ENCODE measurements at regions not wholly inside any gene's neighbourhood (a gene's known extent, or its start where the extent isn't known, plus 50 kb on each side); places are given as distances from the start of the nearest gene placed in this dataset.

DNA sequence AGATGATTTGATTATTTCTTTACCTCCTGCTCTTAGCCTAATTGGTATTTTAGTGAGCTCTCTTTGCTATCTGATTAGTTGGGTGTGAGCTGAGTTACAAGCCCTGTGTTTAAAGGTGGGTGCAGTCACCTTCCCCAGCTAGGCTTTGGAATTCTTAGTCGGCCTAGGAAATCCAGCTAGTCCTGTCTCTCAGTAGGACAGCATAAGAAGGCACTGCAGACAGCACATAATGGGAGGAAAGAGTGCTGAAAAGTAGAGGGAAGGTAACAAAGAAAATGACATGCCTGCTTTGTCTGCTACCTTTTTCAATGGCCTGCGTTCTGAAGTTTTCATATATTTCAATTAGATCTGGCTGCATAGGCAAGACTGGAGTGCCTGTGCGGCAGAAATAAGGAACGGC lies 1794.0 kb upstream of the CELF4 start:
- Histone ChIP-seq H3K27ac (ENCODE audit: low read length, poor library complexity, severe bottlenecking) (no peak overlapping the region), H2BK15ac (ENCODE audit: low read depth, poor library complexity, severe bottlenecking) (no peak overlapping the region), H3K23ac (ENCODE audit: low read length in 2 of 2) (no peak overlapping the region), H2AFZ (ENCODE audit: low read depth, low read length) (no peak overlapping the region), H4K91ac (ENCODE audit: low read length) (no peak overlapping the region), H2BK12ac (ENCODE audit: low read length in 2 of 2) (no peak overlapping the region), H2BK5ac (ENCODE audit: low read depth, low read length, poor library complexity, severe bottlenecking) (no peak overlapping the region), H3K9me3 (ENCODE audit: control insufficient read depth, low read length) (no peaks in the 10 kb centered on the region), H3K18ac (ENCODE audit: low read depth in 1 of 2, low read length in 2 of 2) (no peak overlapping the region), H3K27me3 (ENCODE audit: control insufficient read depth in 1 of 2, insufficient read depth in 1 of 2, low read length in 2 of 2) (no peaks in the 10 kb centered on the region), H3K4me2 (ENCODE audit: low read length, poor library complexity, severe bottlenecking) (no peak overlapping the region), H3K14ac (ENCODE audit: low read length in 2 of 2) (no peak overlapping the region), H3K9ac (ENCODE audit: low read length) (no peak overlapping the region), H3K4me3 (ENCODE audit: insufficient read depth in 1 of 2, low read depth in 1 of 2, low read length in 2 of 2) (no peak overlapping the region), H4K8ac (ENCODE audit: low read length) (no peak overlapping the region), H2AK5ac (ENCODE audit: low read length, severe bottlenecking) (no peak overlapping the region), H3K79me1 (replicated peaks; ENCODE audit: low read length, poor library complexity, severe bottlenecking) (no peaks in the 10 kb centered on the region), H3K4me1 (ENCODE audit: control insufficient read depth, insufficient read depth, low read depth, low read length) (no peaks in the 10 kb centered on the region), H3K36me3 (ENCODE audit: control insufficient read depth in 1 of 2, insufficient read depth in 2 of 2, low read depth in 1 of 2, low read length in 2 of 2) (no peaks in the 10 kb centered on the region), H2BK120ac (ENCODE audit: low read depth, low read length) (no peak overlapping the region), H3K4ac (ENCODE audit: low read depth in 1 of 2, low read length in 2 of 2) (no peak overlapping the region)
- no peak for DNase-seq
- 96% methylated on average over 4 of the region's 4 CpGs for WGBS

DNA sequence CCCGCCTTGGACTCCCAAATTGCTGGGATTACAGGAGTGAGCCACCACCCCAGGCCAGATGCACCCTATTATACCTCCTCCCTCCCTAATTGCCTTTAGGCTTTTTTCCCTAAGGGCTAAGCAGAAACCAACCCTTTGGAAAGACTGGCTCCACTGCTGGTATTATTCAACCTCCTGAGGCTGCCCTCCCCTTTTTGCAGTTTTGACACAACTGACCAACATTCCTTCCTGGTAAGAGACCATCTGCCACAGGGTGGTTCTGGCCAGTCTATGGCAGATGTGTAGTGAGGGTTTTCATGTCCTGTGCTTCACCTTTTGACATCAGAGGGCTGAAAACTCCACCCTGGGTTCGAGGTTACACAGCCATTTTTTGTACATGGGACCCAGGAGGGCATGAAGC lies 1785.3 kb upstream of the CELF4 start:
- H3K18ac ChIP-seq (ENCODE audit: low read depth in 1 of 2, low read length in 2 of 2), result no peak overlapping the region
- no peaks in the 10 kb centered on the region for H3K27me3 ChIP-seq (ENCODE audit: control insufficient read depth in 1 of 2, insufficient read depth in 1 of 2, low read length in 2 of 2)
- H3K36me3 ChIP-seq (ENCODE audit: control insufficient read depth in 1 of 2, insufficient read depth in 2 of 2, low read depth in 1 of 2, low read length in 2 of 2), result no peaks in the 10 kb centered on the region
- no peak overlapping the region for H3K4me2 ChIP-seq (ENCODE audit: low read length, poor library complexity, severe bottlenecking)
- H3K79me1 ChIP-seq (replicated peaks; ENCODE audit: low read length, poor library complexity, severe bottlenecking), result no peaks in the 10 kb centered on the region
- no peak overlapping the region for H2BK15ac ChIP-seq (ENCODE audit: low read depth, poor library complexity, severe bottlenecking)
- DNase-seq, result no peak
- H3K9me3 ChIP-seq (ENCODE audit: control insufficient read depth, low read length), result no peaks in the 10 kb centered on the region
- no peak overlapping the region for H2AK5ac ChIP-seq (ENCODE audit: low read length, severe bottlenecking)
- WGBS, result 91% methylated on average over 2 of the region's 2 CpGs
- H2BK120ac ChIP-seq (ENCODE audit: low read depth, low read length), result no peak overlapping the region
- no peak overlapping the region for H3K23ac ChIP-seq (ENCODE audit: low read length in 2 of 2)
- no peak overlapping the region for H3K27ac ChIP-seq (ENCODE audit: low read length, poor library complexity, severe bottlenecking)
- H3K9ac ChIP-seq (ENCODE audit: low read length), result no peak overlapping the region
- H2AFZ ChIP-seq (ENCODE audit: low read depth, low read length), result no peak overlapping the region
- no peak overlapping the region for H3K4me3 ChIP-seq (ENCODE audit: insufficient read depth in 1 of 2, low read depth in 1 of 2, low read length in 2 of 2)
- H4K91ac ChIP-seq (ENCODE audit: low read length), result no peak overlapping the region
- no peaks in the 10 kb centered on the region for H3K4me1 ChIP-seq (ENCODE audit: control insufficient read depth, insufficient read depth, low read depth, low read length)
- no peak overlapping the region for H3K14ac ChIP-seq (ENCODE audit: low read length in 2 of 2)
- no peak overlapping the region for H3K4ac ChIP-seq (ENCODE audit: low read depth in 1 of 2, low read length in 2 of 2)
- no peak overlapping the region for H2BK5ac ChIP-seq (ENCODE audit: low read depth, low read length, poor library complexity, severe bottlenecking)
- no peak overlapping the region for H2BK12ac ChIP-seq (ENCODE audit: low read length in 2 of 2)
- H4K8ac ChIP-seq (ENCODE audit: low read length), result no peak overlapping the region

GRCh38 chr18:39349801-39350200 lies 1784.2 kb upstream of the CELF4 start:
- Histone ChIP-seq H3K9me3 (ENCODE audit: control insufficient read depth, low read length) (no peaks in the 10 kb centered on the region), H3K18ac (ENCODE audit: low read depth in 1 of 2, low read length in 2 of 2) (no peak overlapping the region), H2AFZ (ENCODE audit: low read depth, low read length) (no peak overlapping the region), H3K4me2 (ENCODE audit: low read length, poor library complexity, severe bottlenecking) (no peak overlapping the region), H2BK120ac (ENCODE audit: low read depth, low read length) (no peak overlapping the region), H3K4ac (ENCODE audit: low read depth in 1 of 2, low read length in 2 of 2) (no peak overlapping the region), H3K9ac (ENCODE audit: low read length) (no peak overlapping the region), H4K8ac (ENCODE audit: low read length) (no peak overlapping the region), H3K23ac (ENCODE audit: low read length in 2 of 2) (no peak overlapping the region), H2BK15ac (ENCODE audit: low read depth, poor library complexity, severe bottlenecking) (no peak overlapping the region), H2AK5ac (ENCODE audit: low read length, severe bottlenecking) (no peak overlapping the region), H3K27me3 (ENCODE audit: control insufficient read depth in 1 of 2, insufficient read depth in 1 of 2, low read length in 2 of 2) (no peaks in the 10 kb centered on the region), H3K27ac (ENCODE audit: low read length, poor library complexity, severe bottlenecking) (no peak overlapping the region), H2BK12ac (ENCODE audit: low read length in 2 of 2) (no peak overlapping the region), H3K4me1 (ENCODE audit: control insufficient read depth, insufficient read depth, low read depth, low read length) (no peaks in the 10 kb centered on the region), H3K14ac (ENCODE audit: low read length in 2 of 2) (no peak overlapping the region), H3K79me1 (replicated peaks; ENCODE audit: low read length, poor library complexity, severe bottlenecking) (no peaks in the 10 kb centered on the region), H3K36me3 (ENCODE audit: control insufficient read depth in 1 of 2, insufficient read depth in 2 of 2, low read depth in 1 of 2, low read length in 2 of 2) (no peaks in the 10 kb centered on the region), H4K91ac (ENCODE audit: low read length) (no peak overlapping the region), H2BK5ac (ENCODE audit: low read depth, low read length, poor library complexity, severe bottlenecking) (no peak overlapping the region), H3K4me3 (ENCODE audit: insufficient read depth in 1 of 2, low read depth in 1 of 2, low read length in 2 of 2) (no peak overlapping the region)
- 86% methylated on average over 1 of the region's 2 CpGs for WGBS
- no peak for DNase-seq

- no peak for DNase-seq
- H3K9me3 ChIP-seq (ENCODE audit: control insufficient read depth, low read length), result no peaks in the 10 kb centered on the region
- no peak overlapping the region for H4K8ac ChIP-seq (ENCODE audit: low read length)
- no peaks in the 10 kb centered on the region for H3K36me3 ChIP-seq (ENCODE audit: control insufficient read depth in 1 of 2, insufficient read depth in 2 of 2, low read depth in 1 of 2, low read length in 2 of 2)
- H3K14ac ChIP-seq (ENCODE audit: low read length in 2 of 2), result no peak overlapping the region
- no peak overlapping the region for H4K91ac ChIP-seq (ENCODE audit: low read length)
- no peak overlapping the region for H2BK120ac ChIP-seq (ENCODE audit: low read depth, low read length)
- H2AFZ ChIP-seq (ENCODE audit: low read depth, low read length), result no peak overlapping the region
- no peak overlapping the region for H3K4me3 ChIP-seq (ENCODE audit: insufficient read depth in 1 of 2, low read depth in 1 of 2, low read length in 2 of 2)
- H2BK12ac ChIP-seq (ENCODE audit: low read length in 2 of 2), result no peak overlapping the region
- no peak overlapping the region for H2AK5ac ChIP-seq (ENCODE audit: low read length, severe bottlenecking)
- H3K4me1 ChIP-seq (ENCODE audit: control insufficient read depth, insufficient read depth, low read depth, low read length), result no peaks in the 10 kb centered on the region
- no peak overlapping the region for H3K4me2 ChIP-seq (ENCODE audit: low read length, poor library complexity, severe bottlenecking)
- no peaks in the 10 kb centered on the region for H3K27me3 ChIP-seq (ENCODE audit: control insufficient read depth in 1 of 2, insufficient read depth in 1 of 2, low read length in 2 of 2)
- no peak overlapping the region for H3K18ac ChIP-seq (ENCODE audit: low read depth in 1 of 2, low read length in 2 of 2)
- no peak overlapping the region for H3K4ac ChIP-seq (ENCODE audit: low read depth in 1 of 2, low read length in 2 of 2)
- 97% methylated on average over 2 of the region's 3 CpGs for WGBS
- no peak overlapping the region for H2BK5ac ChIP-seq (ENCODE audit: low read depth, low read length, poor library complexity, severe bottlenecking)
- no peak overlapping the region for H2BK15ac ChIP-seq (ENCODE audit: low read depth, poor library complexity, severe bottlenecking)
- no peak overlapping the region for H3K23ac ChIP-seq (ENCODE audit: low read length in 2 of 2)
- no peaks in the 10 kb centered on the region for H3K79me1 ChIP-seq (replicated peaks; ENCODE audit: low read length, poor library complexity, severe bottlenecking)
- H3K27ac ChIP-seq (ENCODE audit: low read length, poor library complexity, severe bottlenecking), result no peak overlapping the region
- no peak overlapping the region for H3K9ac ChIP-seq (ENCODE audit: low read length)
Observed at GRCh38 chr18:39348757-39349156, 1783.2 kb upstream of the CELF4 start.
